Astrocyte (in vitro differentiated cells and primary cell): ENCODE measurements at regions not wholly inside any gene's neighbourhood (a gene's known extent, or its start where the extent isn't known, plus 50 kb on each side); places are given as distances from the start of the nearest gene placed in this dataset.

Experiments
- DNase-seq: peaks from one replicate; pipeline ENCODE4 v3.0.0-alpha.2; 2010; ENCODE audit warnings: low read depth
- FAIRE-seq: peaks from 2 replicates; lab custom pipeline; 2011; peaks lifted over from hg19 to GRCh38; lab: Jason Lieb, UNC
- H2AFZ ChIP-seq: 2 replicates; pipeline ENCODE4 v1.6.0; 2012; ENCODE audit warnings: low read depth, low read length, inconsistent platforms
- H3K27ac ChIP-seq: 2 replicates; pipeline ENCODE4 v1.5.1; 2011; ENCODE audit warnings: low read depth, low read length, inconsistent platforms
- H3K27me3 ChIP-seq: 2 replicates; pipeline ENCODE4 v1.6.0; 2011; ENCODE audit warnings: low read length, inconsistent platforms; ENCODE audit not compliant: insufficient read depth
- H3K36me3 ChIP-seq: 2 replicates; pipeline ENCODE4 v1.5.1; 2011; ENCODE audit warnings: low read length, inconsistent platforms; ENCODE audit not compliant: insufficient read depth
- H3K4me1 ChIP-seq: 2 replicates; pipeline ENCODE4 v1.5.1; 2011; ENCODE audit warnings: low read length, inconsistent platforms; ENCODE audit not compliant: insufficient read depth
- H3K4me2 ChIP-seq: 2 replicates; pipeline ENCODE4 v1.6.0; 2012; ENCODE audit warnings: low read length, inconsistent platforms
- H3K4me3 ChIP-seq: 2 replicates; pipeline ENCODE4 v1.5.1; 2011; ENCODE audit warnings: low read depth, mild to moderate bottlenecking, low read length, inconsistent platforms; ENCODE audit not compliant: insufficient read depth
- H3K79me2 ChIP-seq: 2 replicates; pipeline ENCODE4 v1.6.0; 2012; ENCODE audit warnings: mild to moderate bottlenecking, low read length, inconsistent platforms; ENCODE audit not compliant: insufficient read depth
- H3K9ac ChIP-seq: 2 replicates; pipeline ENCODE4 v1.6.0; 2012; ENCODE audit warnings: mild to moderate bottlenecking, low read length, inconsistent platforms
- H3K9me3 ChIP-seq: 2 replicates; pipeline ENCODE4 v1.5.1; 2012; ENCODE audit warnings: low read depth, mild to moderate bottlenecking, low read length, inconsistent platforms; ENCODE audit not compliant: insufficient read depth
- H4K20me1 ChIP-seq: 2 replicates; pipeline ENCODE4 v1.6.0; 2012; ENCODE audit warnings: low read length, inconsistent platforms; ENCODE audit not compliant: insufficient read depth
- H3K27ac Mint-ChIP-seq: one replicate; pipeline ENCODE4 v1.8.0; 2021; ENCODE audit warnings: mild to moderate bottlenecking, mixed read lengths; ENCODE audit not compliant: unreplicated experiment
- H3K27me3 Mint-ChIP-seq: one replicate; pipeline ENCODE4 v1.8.0; 2021; ENCODE audit warnings: low read depth, mixed read lengths; ENCODE audit not compliant: unreplicated experiment
- H3K36me3 Mint-ChIP-seq: one replicate; pipeline ENCODE4 v1.8.0; 2021; ENCODE audit warnings: low read depth, mixed read lengths; ENCODE audit not compliant: unreplicated experiment
- H3K4me1 Mint-ChIP-seq: one replicate; pipeline ENCODE4 v1.8.0; 2021; ENCODE audit warnings: low read depth, mixed read lengths; ENCODE audit not compliant: unreplicated experiment
- H3K4me3 Mint-ChIP-seq: one replicate; pipeline ENCODE4 v1.8.0; 2021; ENCODE audit warnings: mild to moderate bottlenecking, moderate library complexity, mixed read lengths; ENCODE audit not compliant: unreplicated experiment
- H3K9me3 Mint-ChIP-seq: one replicate; pipeline ENCODE4 v1.8.0; 2021; ENCODE audit warnings: mild to moderate bottlenecking, mixed read lengths; ENCODE audit not compliant: unreplicated experiment
- CTCF ChIP-seq: IDR thresholded peaks from 2 replicates; pipeline ENCODE4 v1.5.1; 2011; ENCODE audit warnings: low read depth, mild to moderate bottlenecking, inconsistent platforms, low read length, moderate library complexity; ENCODE audit not compliant: insufficient read depth
- EZH2 ChIP-seq: IDR thresholded peaks from 2 replicates; pipeline ENCODE4 v1.6.1; 2012; ENCODE audit warnings: mild to moderate bottlenecking, low read length, inconsistent platforms; ENCODE audit not compliant: insufficient read depth

GRCh38 chr10:33492701-33493345 is 158.4 kb upstream of the NRP1 start:
- Histone ChIP-seq H3K36me3 (no peaks in the 10 kb centered on the region), H3K9ac (no peak overlapping the region), H3K27me3 (peaks cover 3% of the 10 kb centered on the region), H3K9me3 (no peaks in the 10 kb centered on the region), H4K20me1 (no peaks in the 10 kb centered on the region), H2AFZ (no peak overlapping the region), H3K4me3 (no peak overlapping the region), H3K27ac (no peak overlapping the region), H3K79me2 (no peaks in the 10 kb centered on the region), H3K4me1 (no peaks in the 10 kb centered on the region), H3K4me2 (no peak overlapping the region)
- Mint-ChIP-seq H3K4me3 (no peak overlapping the region), H3K4me1 (no peaks in the 10 kb centered on the region), H3K27me3 (peaks cover 6% of the 10 kb centered on the region), H3K9me3 (no peaks in the 10 kb centered on the region), H3K27ac (no peak overlapping the region), H3K36me3 (no peaks in the 10 kb centered on the region)
- no peak for TF ChIP-seq CTCF
- no peak for TF ChIP-seq EZH2
- no peak for FAIRE-seq
- DNase-seq: no peak

- no peak for TF ChIP-seq EZH2
- no peak for TF ChIP-seq CTCF
- no peak overlapping the region for H2AFZ ChIP-seq
- H3K36me3 Mint-ChIP-seq: no peaks in the 10 kb centered on the region
These were observed 155.2 kb upstream of the NRP1 start for GRCh38 chr10:33489501-33490176.

More at GRCh38 chr10:33489501-33490176, 155.2 kb upstream of the NRP1 start:
- H3K36me3 ChIP-seq: no peaks in the 10 kb centered on the region
- no peak overlapping the region for H3K27ac ChIP-seq
- H3K4me2 ChIP-seq: no peak overlapping the region
- Mint-ChIP-seq H3K27ac (no peak overlapping the region), H3K9me3 (no peaks in the 10 kb centered on the region), H3K4me3 (no peak overlapping the region), H3K27me3 (peaks cover 3% of the 10 kb centered on the region), H3K4me1 (peaks cover 7% of the 10 kb centered on the region)
- no peaks in the 10 kb centered on the region for H3K9me3 ChIP-seq
- peaks cover 3% of the 10 kb centered on the region for H3K27me3 ChIP-seq
- FAIRE-seq: no peak
- H4K20me1 ChIP-seq: no peaks in the 10 kb centered on the region
- no peak for DNase-seq
- no peak overlapping the region for H3K9ac ChIP-seq
- H3K4me1 ChIP-seq: no peaks in the 10 kb centered on the region
- no peak overlapping the region for H3K4me3 ChIP-seq
- no peaks in the 10 kb centered on the region for H3K79me2 ChIP-seq
